ENCODE measurements at regions not wholly inside any gene's neighbourhood (a gene's known extent, or its start where the extent isn't known, plus 50 kb on each side); places are given as distances from the start of the nearest gene placed in this dataset.

GRCh38 chrX:75648803-75649588, 126.2 kb upstream of the ZDHHC15 start:
- H3K9me3 Mint-ChIP-seq (ENCODE audit: unreplicated experiment): no peaks in the 10 kb centered on the region
- intact Hi-C loops (cut with micrococcal nuclease; ENCODE audit: unreplicated experiment): no loop called here
- no peak for DNase-seq

DNA sequence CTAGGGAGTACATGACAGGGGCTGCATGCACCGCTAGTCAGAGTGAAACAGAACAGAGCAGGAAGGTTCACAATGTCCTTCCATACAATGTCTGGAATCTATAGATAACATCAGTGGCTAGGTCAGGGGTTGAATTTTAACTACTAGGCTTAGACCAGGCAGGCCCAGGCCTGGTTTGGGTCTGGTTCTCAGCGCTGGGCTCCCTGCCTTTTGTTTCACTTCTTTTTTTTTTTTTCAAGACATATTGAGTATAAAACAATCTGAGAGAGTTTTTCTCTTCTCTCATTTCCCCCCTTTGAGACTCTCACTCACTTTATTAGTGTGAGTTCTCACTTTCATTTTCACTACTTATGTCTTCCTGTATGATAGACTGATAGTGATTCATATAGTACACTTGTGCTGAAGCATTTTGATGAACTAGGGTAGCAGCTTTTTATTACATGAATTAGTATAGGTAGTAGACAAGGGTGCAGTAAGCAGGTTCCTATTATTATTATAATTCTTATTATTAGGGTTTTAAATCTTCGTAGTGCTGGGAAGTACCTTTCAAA, 120.0 kb upstream of the ZDHHC15 start:
- BruUV-seq (replicated peaks): no TSS peak
- H3K4me1 Mint-ChIP-seq (ENCODE audit: low read depth, unreplicated experiment): no peaks in the 10 kb centered on the region
- intact Hi-C loops (cut with micrococcal nuclease; ENCODE audit: unreplicated experiment): no loop called here
- Histone ChIP-seq H3K27me3 (replicated peaks; ENCODE audit: control insufficient read depth, insufficient read depth, low read length) (no peaks in the 10 kb centered on the region), H3K36me3 (ENCODE audit: control insufficient read depth, insufficient read depth, low read length) (no peaks in the 10 kb centered on the region), H3K4me3 (ENCODE audit: low read depth, low read length) (no peak overlapping the region), H3K4me1 (no peaks in the 10 kb centered on the region), H3K9me3 (no peaks in the 10 kb centered on the region)
- H3K27ac Mint-ChIP-seq (ENCODE audit: unreplicated experiment): no peak overlapping the region
- H3K36me3 Mint-ChIP-seq (ENCODE audit: insufficient read depth, unreplicated experiment): no peaks in the 10 kb centered on the region
- CTCF ChIA-PET: no interaction called here
- H3K4me3 Mint-ChIP-seq (ENCODE audit: unreplicated experiment): no peak overlapping the region
- no peak for DNase-seq
- TF ChIP-seq, protein P1, sequence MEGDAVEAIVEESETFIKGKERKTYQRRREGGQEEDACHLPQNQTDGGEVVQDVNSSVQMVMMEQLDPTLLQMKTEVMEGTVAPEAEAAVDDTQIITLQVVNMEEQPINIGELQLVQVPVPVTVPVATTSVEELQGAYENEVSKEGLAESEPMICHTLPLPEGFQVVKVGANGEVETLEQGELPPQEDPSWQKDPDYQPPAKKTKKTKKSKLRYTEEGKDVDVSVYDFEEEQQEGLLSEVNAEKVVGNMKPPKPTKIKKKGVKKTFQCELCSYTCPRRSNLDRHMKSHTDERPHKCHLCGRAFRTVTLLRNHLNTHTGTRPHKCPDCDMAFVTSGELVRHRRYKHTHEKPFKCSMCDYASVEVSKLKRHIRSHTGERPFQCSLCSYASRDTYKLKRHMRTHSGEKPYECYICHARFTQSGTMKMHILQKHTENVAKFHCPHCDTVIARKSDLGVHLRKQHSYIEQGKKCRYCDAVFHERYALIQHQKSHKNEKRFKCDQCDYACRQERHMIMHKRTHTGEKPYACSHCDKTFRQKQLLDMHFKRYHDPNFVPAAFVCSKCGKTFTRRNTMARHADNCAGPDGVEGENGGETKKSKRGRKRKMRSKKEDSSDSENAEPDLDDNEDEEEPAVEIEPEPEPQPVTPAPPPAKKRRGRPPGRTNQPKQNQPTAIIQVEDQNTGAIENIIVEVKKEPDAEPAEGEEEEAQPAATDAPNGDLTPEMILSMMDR (IDR thresholded peaks at IDR 0.05; ENCODE audit: insufficient read depth in 1 of 2, low read depth in 1 of 2, low read length in 1 of 2, severe bottlenecking in 1 of 2, unreplicated experiment in 1 of 2): no peak
- POLR2A ChIA-PET: no interaction called here
- no peaks in the 10 kb centered on the region for H3K9me3 Mint-ChIP-seq (ENCODE audit: unreplicated experiment)
- no peaks in the 10 kb centered on the region for H3K27me3 Mint-ChIP-seq (ENCODE audit: insufficient read depth, unreplicated experiment)

More at GRCh38 chrX:75648803-75649588, 126.2 kb upstream of the ZDHHC15 start:
- Histone ChIP-seq H3K36me3 (ENCODE audit: control insufficient read depth, insufficient read depth, low read length) (no peaks in the 10 kb centered on the region), H3K9me3 (no peaks in the 10 kb centered on the region), H3K4me3 (ENCODE audit: low read depth, low read length) (no peak overlapping the region), H3K27me3 (replicated peaks; ENCODE audit: control insufficient read depth, insufficient read depth, low read length) (no peaks in the 10 kb centered on the region), H3K4me1 (no peaks in the 10 kb centered on the region)
- H3K27me3 Mint-ChIP-seq (ENCODE audit: insufficient read depth, unreplicated experiment): no peaks in the 10 kb centered on the region
- TF ChIP-seq, protein P1 (IDR thresholded peaks at IDR 0.05; ENCODE audit: insufficient read depth in 1 of 2, low read depth in 1 of 2, low read length in 1 of 2, severe bottlenecking in 1 of 2, unreplicated experiment in 1 of 2): no peak
- no peaks in the 10 kb centered on the region for H3K36me3 Mint-ChIP-seq (ENCODE audit: insufficient read depth, unreplicated experiment)
- POLR2A ChIA-PET: no interaction called here
- H3K4me1 Mint-ChIP-seq (ENCODE audit: low read depth, unreplicated experiment): no peaks in the 10 kb centered on the region
- CTCF ChIA-PET: no interaction called here
- BruUV-seq (replicated peaks): no TSS peak
- no peak overlapping the region for H3K27ac Mint-ChIP-seq (ENCODE audit: unreplicated experiment)
- no peak overlapping the region for H3K4me3 Mint-ChIP-seq (ENCODE audit: unreplicated experiment)

GRCh38 chrX:75638332-75638731, 115.5 kb upstream of the ZDHHC15 start:
- CTCF ChIA-PET: no interaction called here
- H3K9me3 Mint-ChIP-seq (ENCODE audit: unreplicated experiment): peaks cover 9% of the 10 kb centered on the region

More at GRCh38 chrX:75638332-75638731, 115.5 kb upstream of the ZDHHC15 start:
- BruUV-seq (replicated peaks): no TSS peak
- TF ChIP-seq, protein P1 (IDR thresholded peaks at IDR 0.05; ENCODE audit: insufficient read depth in 1 of 2, low read depth in 1 of 2, low read length in 1 of 2, severe bottlenecking in 1 of 2, unreplicated experiment in 1 of 2): no peak
- POLR2A ChIA-PET: no interaction called here
- Histone ChIP-seq H3K4me1 (no peaks in the 10 kb centered on the region), H3K9me3 (no peaks in the 10 kb centered on the region), H3K36me3 (ENCODE audit: control insufficient read depth, insufficient read depth, low read length) (no peaks in the 10 kb centered on the region), H3K4me3 (ENCODE audit: low read depth, low read length) (no peak overlapping the region), H3K27me3 (replicated peaks; ENCODE audit: control insufficient read depth, insufficient read depth, low read length) (no peaks in the 10 kb centered on the region)
- Mint-ChIP-seq H3K27ac (ENCODE audit: unreplicated experiment) (no peak overlapping the region), H3K4me1 (ENCODE audit: low read depth, unreplicated experiment) (no peaks in the 10 kb centered on the region), H3K27me3 (ENCODE audit: insufficient read depth, unreplicated experiment) (peaks cover 7% of the 10 kb centered on the region), H3K4me3 (ENCODE audit: unreplicated experiment) (no peak overlapping the region), H3K36me3 (ENCODE audit: insufficient read depth, unreplicated experiment) (no peaks in the 10 kb centered on the region)
- intact Hi-C loops (cut with micrococcal nuclease; ENCODE audit: unreplicated experiment): no loop called here
- DNase-seq: no peak

Data from Caco-2 (cell line).